Activated CD4-positive, alpha-beta T cell treated with anti-CD3 and anti-CD28 coated beads, Interleukin-2, amount 50 U/mL, for 16 hours (primary cell): ENCODE measurements at regions not wholly inside any gene's neighbourhood (a gene's known extent, or its start where the extent isn't known, plus 50 kb on each side); places are given as distances from the start of the nearest gene placed in this dataset.
"Not testable (repeated sequence)": the region's sequence is repeated elsewhere in the genome, so short reads cannot be mapped to it uniquely, and the experiment has no call there.

Experiments
- DNase-seq: peaks from one replicate; pipeline ENCODE4 v3.0.0-alpha.2; 2020

GRCh38 chr5:163569284-163569683 is 63.9 kb downstream of the MAT2B start:
- DNase-seq, result no peak

GRCh38 chr5:163571744-163572143 is 66.3 kb downstream of the MAT2B start:
- no peak for DNase-seq

- DNase-seq, result no peak
Measured at GRCh38 chr5:163574472-163575440, 69.3 kb downstream of the MAT2B start.

- DNase-seq, result no peak
Measured at GRCh38 chr5:163578652-163579051, 73.2 kb downstream of the MAT2B start.

GRCh38 chr5:163579729-163580128 is 74.3 kb downstream of the MAT2B start:
- no peak for DNase-seq

GRCh38 chr5:163580516-163580915 is 75.1 kb downstream of the MAT2B start:
- no peak for DNase-seq

GRCh38 chr5:163583491-163584153 is 78.2 kb downstream of the MAT2B start:
- DNase-seq, result not testable (repeated sequence)

GRCh38 chr5:163585206-163585605 is 79.8 kb downstream of the MAT2B start:
- no peak for DNase-seq

- DNase-seq, result no peak
Measured at GRCh38 chr5:163586531-163586956, 81.1 kb downstream of the MAT2B start.

GRCh38 chr5:163594951-163595350 is 89.5 kb downstream of the MAT2B start:
- no peak for DNase-seq

GRCh38 chr5:163595932-163596607 is 90.7 kb downstream of the MAT2B start:
- DNase-seq, result no peak

GRCh38 chr5:163596608-163597315 is 91.3 kb downstream of the MAT2B start:
- DNase-seq, result no peak

- DNase-seq, result no peak
Measured at GRCh38 chr5:163604013-163604412, 98.6 kb downstream of the MAT2B start.

GRCh38 chr5:163607256-163607655 is 101.8 kb downstream of the MAT2B start:
- no peak for DNase-seq

GRCh38 chr5:163608621-163609020 is 103.2 kb downstream of the MAT2B start:
- no peak for DNase-seq

GRCh38 chr5:163609910-163610309 is 104.5 kb downstream of the MAT2B start:
- no peak for DNase-seq

- DNase-seq, result no peak
Measured at GRCh38 chr5:163612358-163613149, 107.1 kb downstream of the MAT2B start.

GRCh38 chr5:163613150-163613442 is 107.7 kb downstream of the MAT2B start:
- no peak for DNase-seq

- DNase-seq, result no peak
Measured at GRCh38 chr5:163614787-163615186, 109.4 kb downstream of the MAT2B start.

GRCh38 chr5:163619273-163619934 is 114.0 kb downstream of the MAT2B start:
- DNase-seq, result no peak

- no peak for DNase-seq
Measured at GRCh38 chr5:163619951-163620350, 114.5 kb downstream of the MAT2B start.

GRCh38 chr5:163622799-163623198 is 117.4 kb downstream of the MAT2B start:
- no peak for DNase-seq
